Neural cell (in vitro differentiated cells): ENCODE measurements at regions not wholly inside any gene's neighbourhood (a gene's known extent, or its start where the extent isn't known, plus 50 kb on each side); places are given as distances from the start of the nearest gene placed in this dataset.

Source experiments
- H2AFZ ChIP-seq: fragments of 200-600, 300-800 bp; sonication (generic), shearing (Covaris generic); 2 replicates; pipeline ENCODE4 v1.6.0; 2014; ENCODE audit warnings: low read depth, mild to moderate bottlenecking, antibody characterized with exemption, low read length, moderate library complexity
- H3F3A ChIP-seq: fragments of 200-600 bp; shearing (Covaris generic); 2 replicates; pipeline ENCODE4 v1.6.1; 2016; ENCODE audit warnings: mild to moderate bottlenecking, moderate library complexity, mixed read lengths, antibody characterized with exemption, low read length; ENCODE audit not compliant: insufficient read depth, poor library complexity, severe bottlenecking
- H3K27ac ChIP-seq: fragments of 200-600, 300-800 bp; sonication (generic), shearing (Covaris generic); 2 replicates; pipeline ENCODE4 v1.5.1; 2014; ENCODE audit warnings: mild to moderate bottlenecking, low read length, moderate library complexity
- H3K27me3 ChIP-seq: fragments of 300-800, 200-600 bp; sonication (generic), shearing (Covaris generic); 2 replicates; pipeline ENCODE4 v1.6.0; 2014; ENCODE audit warnings: mild to moderate bottlenecking, low read depth, low read length, moderate library complexity; ENCODE audit not compliant: insufficient read depth
- H3K36me3 ChIP-seq: fragments of 300-800, 200-600 bp; sonication (generic), shearing (Covaris generic); 2 replicates; pipeline ENCODE4 v1.5.1; 2014; ENCODE audit warnings: mild to moderate bottlenecking, antibody characterized with exemption, low read length, moderate library complexity; ENCODE audit not compliant: insufficient read depth
- H3K4me2 ChIP-seq: fragments of 300-800, 200-600 bp; sonication (generic), shearing (Covaris generic); 2 replicates; pipeline ENCODE4 v1.6.0; 2014; ENCODE audit warnings: mild to moderate bottlenecking, low read length
- H3K4me3 ChIP-seq: fragments of 300-800, 200-600 bp; sonication (generic), shearing (Covaris generic); 2 replicates; pipeline ENCODE4 v1.5.1; 2014; ENCODE audit warnings: mild to moderate bottlenecking, low read length, moderate library complexity
- H3K79me2 ChIP-seq: fragments of 200-600 bp; shearing (Covaris generic); replicated peaks from 2 replicates; pipeline ENCODE4 v1.6.0; 2014; ENCODE audit warnings: mild to moderate bottlenecking, low read length, moderate library complexity; ENCODE audit not compliant: insufficient read depth
- H3K9ac ChIP-seq: fragments of 300-800, 200-600 bp; sonication (generic), shearing (Covaris generic); 2 replicates; pipeline ENCODE4 v1.6.1; 2016; ENCODE audit warnings: mild to moderate bottlenecking, low read length, mixed read lengths
- H3K9me2 ChIP-seq: fragments of 200-600 bp; shearing (Covaris generic); 2 replicates; pipeline ENCODE4 v1.6.1; 2016; ENCODE audit warnings: mild to moderate bottlenecking, low read length, mixed read lengths; ENCODE audit not compliant: insufficient read depth
- H3K9me3 ChIP-seq: fragments of 200-600, 300-800 bp; sonication (generic), shearing (Covaris generic); 2 replicates; pipeline ENCODE4 v1.6.1; 2016; ENCODE audit warnings: mild to moderate bottlenecking, mixed run types, low read length, moderate library complexity, mixed read lengths
- H4K20me1 ChIP-seq: fragments of 200-600 bp; shearing (Covaris generic); 2 replicates; pipeline ENCODE4 v1.6.1; 2016; ENCODE audit warnings: mild to moderate bottlenecking, mixed run types; ENCODE audit not compliant: insufficient read depth
- EP300 ChIP-seq: fragments of 450-650 bp; conservative IDR thresholded peaks from 2 replicates; pipeline ENCODE4 v1.6.1; 2014; ENCODE audit warnings: antibody characterized with exemption, mild to moderate bottlenecking, moderate library complexity; ENCODE audit not compliant: poor library complexity, severe bottlenecking
- EZH2 ChIP-seq: fragments of 200-600, 300-800 bp; shearing (Covaris generic), sonication (generic); IDR thresholded peaks from 2 replicates; pipeline ENCODE4 v1.6.1; 2014; ENCODE audit warnings: antibody characterized with exemption, low read length, borderline replicate concordance, mild to moderate bottlenecking; ENCODE audit not compliant: insufficient read depth, poor library complexity, severe bottlenecking
- MXI1 ChIP-seq: fragments of 450-650 bp; conservative IDR thresholded peaks from 2 replicates; pipeline ENCODE4 v1.6.1; 2014; ENCODE audit warnings: antibody characterized with exemption, mild to moderate bottlenecking; ENCODE audit not compliant: poor library complexity, severe bottlenecking
- POLR2AphosphoS5 ChIP-seq: IDR thresholded peaks from 2 replicates; pipeline ENCODE4 v1.6.1; 2012
- RAD21 ChIP-seq: fragments of 450-650 bp; conservative IDR thresholded peaks from 2 replicates; pipeline ENCODE4 v1.6.1; 2014; ENCODE audit warnings: antibody characterized with exemption, mild to moderate bottlenecking, moderate library complexity
- SMC3 ChIP-seq: fragments of 450-650 bp; conservative IDR thresholded peaks from 2 replicates; pipeline ENCODE4 v1.6.1; 2014; ENCODE audit warnings: antibody characterized with exemption, mild to moderate bottlenecking, moderate library complexity; ENCODE audit not compliant: poor library complexity
- TAF1 ChIP-seq: IDR thresholded peaks from 2 replicates; pipeline ENCODE4 v1.6.1; 2012; ENCODE audit warnings: low read depth
- TF ChIP-seq, protein P1 (sequence below): fragments of 450-650 bp; IDR thresholded peaks from 2 replicates; pipeline ENCODE4 v1.5.1; 2014; ENCODE audit warnings: antibody characterized with exemption, mild to moderate bottlenecking, moderate library complexity; ENCODE audit not compliant: poor library complexity, severe bottlenecking
- TF ChIP-seq, protein P2 (sequence below): IDR thresholded peaks from 2 replicates; pipeline ENCODE4 v1.6.1; 2012; ENCODE audit warnings: borderline replicate concordance

DNA sequence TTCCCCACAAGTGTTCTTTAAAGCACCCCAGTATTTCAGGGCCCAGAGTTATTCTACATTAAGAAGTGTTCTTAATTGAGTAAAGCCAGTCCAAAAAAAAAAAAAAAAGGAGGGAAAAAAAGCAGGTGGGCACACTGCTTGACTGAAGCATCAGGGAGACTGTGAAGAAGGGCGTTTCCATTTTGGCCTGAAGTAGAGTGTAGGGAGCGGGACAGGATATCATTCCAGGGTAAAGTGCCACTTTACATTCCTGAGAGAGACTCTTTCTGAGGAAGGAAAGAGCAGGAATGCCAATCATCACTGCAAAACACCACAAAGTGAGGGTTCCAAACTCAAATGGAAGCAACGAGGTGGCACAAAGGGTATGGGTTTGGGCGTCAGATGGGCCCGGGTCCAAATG lies 54.1 kb upstream of the BEND6 start:
- H3F3A ChIP-seq = no peaks in the 10 kb centered on the region
- TF ChIP-seq TAF1 (no peak), POLR2AphosphoS5 (no peak), EP300 (no peak), SMC3 (no peak), RAD21 (no peak), MXI1 (no peak), EZH2 (no peak)
- TF ChIP-seq, protein P1, sequence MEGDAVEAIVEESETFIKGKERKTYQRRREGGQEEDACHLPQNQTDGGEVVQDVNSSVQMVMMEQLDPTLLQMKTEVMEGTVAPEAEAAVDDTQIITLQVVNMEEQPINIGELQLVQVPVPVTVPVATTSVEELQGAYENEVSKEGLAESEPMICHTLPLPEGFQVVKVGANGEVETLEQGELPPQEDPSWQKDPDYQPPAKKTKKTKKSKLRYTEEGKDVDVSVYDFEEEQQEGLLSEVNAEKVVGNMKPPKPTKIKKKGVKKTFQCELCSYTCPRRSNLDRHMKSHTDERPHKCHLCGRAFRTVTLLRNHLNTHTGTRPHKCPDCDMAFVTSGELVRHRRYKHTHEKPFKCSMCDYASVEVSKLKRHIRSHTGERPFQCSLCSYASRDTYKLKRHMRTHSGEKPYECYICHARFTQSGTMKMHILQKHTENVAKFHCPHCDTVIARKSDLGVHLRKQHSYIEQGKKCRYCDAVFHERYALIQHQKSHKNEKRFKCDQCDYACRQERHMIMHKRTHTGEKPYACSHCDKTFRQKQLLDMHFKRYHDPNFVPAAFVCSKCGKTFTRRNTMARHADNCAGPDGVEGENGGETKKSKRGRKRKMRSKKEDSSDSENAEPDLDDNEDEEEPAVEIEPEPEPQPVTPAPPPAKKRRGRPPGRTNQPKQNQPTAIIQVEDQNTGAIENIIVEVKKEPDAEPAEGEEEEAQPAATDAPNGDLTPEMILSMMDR = no peak
- TF ChIP-seq, protein P2, sequence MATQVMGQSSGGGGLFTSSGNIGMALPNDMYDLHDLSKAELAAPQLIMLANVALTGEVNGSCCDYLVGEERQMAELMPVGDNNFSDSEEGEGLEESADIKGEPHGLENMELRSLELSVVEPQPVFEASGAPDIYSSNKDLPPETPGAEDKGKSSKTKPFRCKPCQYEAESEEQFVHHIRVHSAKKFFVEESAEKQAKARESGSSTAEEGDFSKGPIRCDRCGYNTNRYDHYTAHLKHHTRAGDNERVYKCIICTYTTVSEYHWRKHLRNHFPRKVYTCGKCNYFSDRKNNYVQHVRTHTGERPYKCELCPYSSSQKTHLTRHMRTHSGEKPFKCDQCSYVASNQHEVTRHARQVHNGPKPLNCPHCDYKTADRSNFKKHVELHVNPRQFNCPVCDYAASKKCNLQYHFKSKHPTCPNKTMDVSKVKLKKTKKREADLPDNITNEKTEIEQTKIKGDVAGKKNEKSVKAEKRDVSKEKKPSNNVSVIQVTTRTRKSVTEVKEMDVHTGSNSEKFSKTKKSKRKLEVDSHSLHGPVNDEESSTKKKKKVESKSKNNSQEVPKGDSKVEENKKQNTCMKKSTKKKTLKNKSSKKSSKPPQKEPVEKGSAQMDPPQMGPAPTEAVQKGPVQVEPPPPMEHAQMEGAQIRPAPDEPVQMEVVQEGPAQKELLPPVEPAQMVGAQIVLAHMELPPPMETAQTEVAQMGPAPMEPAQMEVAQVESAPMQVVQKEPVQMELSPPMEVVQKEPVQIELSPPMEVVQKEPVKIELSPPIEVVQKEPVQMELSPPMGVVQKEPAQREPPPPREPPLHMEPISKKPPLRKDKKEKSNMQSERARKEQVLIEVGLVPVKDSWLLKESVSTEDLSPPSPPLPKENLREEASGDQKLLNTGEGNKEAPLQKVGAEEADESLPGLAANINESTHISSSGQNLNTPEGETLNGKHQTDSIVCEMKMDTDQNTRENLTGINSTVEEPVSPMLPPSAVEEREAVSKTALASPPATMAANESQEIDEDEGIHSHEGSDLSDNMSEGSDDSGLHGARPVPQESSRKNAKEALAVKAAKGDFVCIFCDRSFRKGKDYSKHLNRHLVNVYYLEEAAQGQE = no peak
- no peaks in the 10 kb centered on the region for H3K79me2 ChIP-seq
- no peaks in the 10 kb centered on the region for H4K20me1 ChIP-seq
- no peaks in the 10 kb centered on the region for H3K36me3 ChIP-seq
- H3K4me2 ChIP-seq = no peak overlapping the region
- no peak overlapping the region for H3K9ac ChIP-seq
- H3K27me3 ChIP-seq = no peaks in the 10 kb centered on the region
- H3K27ac ChIP-seq = no peak overlapping the region
- no peaks in the 10 kb centered on the region for H3K9me3 ChIP-seq
- H2AFZ ChIP-seq = no peak overlapping the region
- H3K9me2 ChIP-seq = no peaks in the 10 kb centered on the region
- no peak overlapping the region for H3K4me3 ChIP-seq

DNA sequence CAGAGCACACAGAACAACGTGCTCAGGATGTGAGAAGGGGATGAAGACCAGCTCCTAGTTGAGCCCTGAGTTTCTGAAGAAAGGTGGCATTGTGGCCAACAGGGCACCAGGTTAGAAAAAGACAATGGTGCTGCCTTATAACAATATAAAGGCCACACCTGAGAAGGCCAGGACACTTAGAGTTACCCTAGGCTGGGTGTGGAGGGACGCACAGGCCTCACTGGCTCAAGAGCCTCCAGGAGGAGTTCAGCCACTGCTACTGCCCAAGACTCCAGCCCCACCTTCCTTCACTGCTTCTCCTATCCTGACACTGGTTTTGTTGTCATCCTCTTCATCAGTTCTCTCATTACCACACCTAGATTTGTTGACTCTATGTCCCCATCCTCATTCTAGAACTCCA lies 55.2 kb upstream of the BEND6 start:
- H3K79me2 ChIP-seq = no peaks in the 10 kb centered on the region
- TF ChIP-seq EP300 (no peak), RAD21 (no peak), MXI1 (no peak)
- H3K9me3 ChIP-seq = no peaks in the 10 kb centered on the region
- H3K27me3 ChIP-seq = no peaks in the 10 kb centered on the region
- H3K36me3 ChIP-seq = no peaks in the 10 kb centered on the region
- no peaks in the 10 kb centered on the region for H3F3A ChIP-seq
- H2AFZ ChIP-seq = no peak overlapping the region
- H3K9me2 ChIP-seq = no peaks in the 10 kb centered on the region
- no peak overlapping the region for H3K4me2 ChIP-seq
- H3K9ac ChIP-seq = no peak overlapping the region
- H3K27ac ChIP-seq = no peak overlapping the region
- no peaks in the 10 kb centered on the region for H4K20me1 ChIP-seq
- no peak overlapping the region for H3K4me3 ChIP-seq

DNA sequence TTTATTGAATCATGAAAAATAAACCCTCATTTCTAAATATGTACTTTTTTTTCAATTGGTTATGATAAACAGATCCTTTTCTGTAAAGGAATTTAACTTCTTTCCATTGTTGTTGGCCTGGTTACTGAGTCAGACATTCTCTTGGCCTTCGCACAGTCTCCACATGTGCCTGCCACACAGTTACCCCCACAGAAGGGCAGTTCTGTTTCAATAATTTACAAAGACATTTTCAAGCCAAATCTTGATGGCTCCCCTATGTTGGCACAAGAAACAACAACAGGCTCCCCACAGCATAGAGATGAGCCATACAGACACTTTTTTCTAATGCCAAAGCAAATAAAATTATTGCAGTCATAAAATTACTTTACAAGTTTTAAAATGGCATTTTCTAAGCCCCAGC lies 55.6 kb upstream of the BEND6 start:
- H3K9ac ChIP-seq = no peak overlapping the region
- H3K36me3 ChIP-seq = no peaks in the 10 kb centered on the region
- no peaks in the 10 kb centered on the region for H3K27me3 ChIP-seq
- H3K4me3 ChIP-seq = no peak overlapping the region
- no peaks in the 10 kb centered on the region for H3F3A ChIP-seq
- H3K27ac ChIP-seq = no peak overlapping the region
- TF ChIP-seq MXI1 (no peak), SMC3 (no peak), EZH2 (no peak), TAF1 (no peak), POLR2AphosphoS5 (no peak), RAD21 (no peak), EP300 (no peak)
- TF ChIP-seq, protein P1 = no peak
- TF ChIP-seq, protein P2 = no peak
- no peak overlapping the region for H2AFZ ChIP-seq
- no peak overlapping the region for H3K4me2 ChIP-seq
- H3K79me2 ChIP-seq = no peaks in the 10 kb centered on the region
- no peaks in the 10 kb centered on the region for H3K9me3 ChIP-seq
- H3K9me2 ChIP-seq = no peaks in the 10 kb centered on the region
- H4K20me1 ChIP-seq = no peaks in the 10 kb centered on the region
